Ectodermal cell (in vitro differentiated cells): ENCODE measurements at regions not wholly inside any gene's neighbourhood (a gene's known extent, or its start where the extent isn't known, plus 50 kb on each side); places are given as distances from the start of the nearest gene placed in this dataset.

Experiments used
- H3K27ac ChIP-seq: 2 replicates; pipeline ENCODE4 v1.7.0; 2013; ENCODE audit warnings: mild to moderate bottlenecking, low read depth, low read length; ENCODE audit not compliant: insufficient read depth, poor library complexity, severe bottlenecking
- H3K27me3 ChIP-seq: 2 replicates; pipeline ENCODE4 v1.7.0; 2013; ENCODE audit warnings: mild to moderate bottlenecking, low read length; ENCODE audit not compliant: insufficient read depth, control insufficient read depth, poor library complexity, severe bottlenecking
- H3K36me3 ChIP-seq: one replicate; pipeline ENCODE4 v1.7.0; 2013; ENCODE audit warnings: low read length; ENCODE audit not compliant: control insufficient read depth, insufficient read depth
- H3K4me1 ChIP-seq: one replicate; pipeline ENCODE4 v1.7.0; 2013; ENCODE audit warnings: low read length; ENCODE audit not compliant: control insufficient read depth, insufficient read depth
- H3K4me3 ChIP-seq: 2 replicates; pipeline ENCODE4 v1.7.0; 2013; ENCODE audit warnings: low read depth, low read length, control low read depth; ENCODE audit not compliant: insufficient read depth
- H3K9me3 ChIP-seq: 2 replicates; pipeline ENCODE4 v1.7.0; 2013; ENCODE audit warnings: mild to moderate bottlenecking, low read length, moderate library complexity; ENCODE audit not compliant: control insufficient read depth
- WGBS, 2 experiments: methylation state at CpG; one replicate each; pipeline ENCODE4 v1.1.7; 2013; ENCODE audit warnings: missing lambda C conversion rate in 2 of 2; 5-methylcytosine and 5-hydroxymethylcytosine counted together

DNA sequence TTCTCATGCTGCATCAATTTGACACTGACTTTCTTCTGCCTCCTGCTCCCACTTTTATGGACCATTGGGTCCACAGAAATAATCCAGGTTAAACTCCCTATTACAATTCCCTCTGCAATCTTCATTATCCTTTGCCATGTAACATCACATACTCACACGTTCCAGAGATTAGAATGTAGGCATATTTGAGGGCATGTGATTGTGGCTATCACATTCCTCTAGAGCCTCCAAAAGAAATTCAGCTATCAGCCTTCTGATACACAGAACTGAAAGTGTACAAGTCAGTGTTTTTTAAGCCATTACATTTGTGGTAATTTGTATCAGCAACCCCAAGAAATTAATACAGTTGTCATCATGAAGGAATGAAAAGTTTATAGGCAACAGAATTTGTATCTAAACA lies 892.4 kb downstream of the RPS29 start:
- Histone ChIP-seq H3K9me3 (no peaks in the 10 kb centered on the region), H3K27me3 (no peaks in the 10 kb centered on the region), H3K36me3 (no peaks in the 10 kb centered on the region), H3K4me3 (no peak overlapping the region), H3K4me1 (no peaks in the 10 kb centered on the region), H3K27ac (no peak overlapping the region)
- WGBS, 2 experiments: 82% methylated on average over 1 of the region's 1 CpG; no CpG with 5 or more reads in 1 of the 2 experiments

DNA sequence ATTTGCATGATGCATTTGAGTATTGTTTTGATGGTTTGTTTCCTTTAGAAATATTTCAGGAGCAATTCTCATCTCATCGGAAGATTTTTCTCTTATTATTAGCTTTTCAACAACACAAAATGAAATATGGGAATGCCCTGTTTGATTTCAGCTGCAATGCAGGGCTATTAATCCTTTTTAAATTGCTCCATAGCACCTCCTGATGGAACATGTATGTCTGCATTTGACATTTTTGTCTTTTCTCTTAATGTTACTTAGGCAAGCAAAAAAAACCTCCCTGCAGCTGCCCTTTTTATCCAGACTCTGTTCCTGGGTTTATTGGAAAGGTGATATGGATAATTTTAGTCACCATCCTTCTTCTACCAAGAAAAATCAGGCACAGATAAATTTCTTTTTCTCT lies 895.8 kb downstream of the RPS29 start:
- no peaks in the 10 kb centered on the region for H3K36me3 ChIP-seq
- H3K9me3 ChIP-seq: no peaks in the 10 kb centered on the region
- WGBS, 2 experiments: 100% methylated on average over 1 of the region's 1 CpG; no CpG with 5 or more reads in 1 of the 2 experiments
- no peak overlapping the region for H3K4me3 ChIP-seq
- H3K27ac ChIP-seq: no peak overlapping the region
- no peaks in the 10 kb centered on the region for H3K27me3 ChIP-seq
- no peaks in the 10 kb centered on the region for H3K4me1 ChIP-seq

- no peaks in the 10 kb centered on the region for H3K36me3 ChIP-seq
- H3K4me3 ChIP-seq: no peak overlapping the region
- H3K27ac ChIP-seq: no peak overlapping the region
- H3K4me1 ChIP-seq: no peaks in the 10 kb centered on the region
- WGBS, 2 experiments: 88 to 96% methylated on average over 2 to 3 of the region's 3 CpGs
- no peaks in the 10 kb centered on the region for H3K27me3 ChIP-seq
- no peaks in the 10 kb centered on the region for H3K9me3 ChIP-seq
Measured at GRCh38 chr14:48686650-48687049, 899.5 kb downstream of the RPS29 start.

- 60 to 77% methylated on average over 2 of the region's 2 CpGs for WGBS, 2 experiments
- Histone ChIP-seq H3K27me3 (no peaks in the 10 kb centered on the region), H3K4me1 (no peaks in the 10 kb centered on the region), H3K27ac (no peak overlapping the region), H3K36me3 (no peaks in the 10 kb centered on the region), H3K9me3 (no peaks in the 10 kb centered on the region), H3K4me3 (no peak overlapping the region)
Measured at GRCh38 chr14:48672506-48672905, 913.7 kb downstream of the RPS29 start.

GRCh38 chr14:48670939-48671338 lies 915.2 kb downstream of the RPS29 start:
- no peak overlapping the region for H3K4me3 ChIP-seq
- H3K27me3 ChIP-seq: no peaks in the 10 kb centered on the region
- no peak overlapping the region for H3K27ac ChIP-seq
- no peaks in the 10 kb centered on the region for H3K9me3 ChIP-seq
- 92 to 93% methylated on average over 4 of the region's 4 CpGs for WGBS, 2 experiments
- H3K36me3 ChIP-seq: no peaks in the 10 kb centered on the region
- no peaks in the 10 kb centered on the region for H3K4me1 ChIP-seq

DNA sequence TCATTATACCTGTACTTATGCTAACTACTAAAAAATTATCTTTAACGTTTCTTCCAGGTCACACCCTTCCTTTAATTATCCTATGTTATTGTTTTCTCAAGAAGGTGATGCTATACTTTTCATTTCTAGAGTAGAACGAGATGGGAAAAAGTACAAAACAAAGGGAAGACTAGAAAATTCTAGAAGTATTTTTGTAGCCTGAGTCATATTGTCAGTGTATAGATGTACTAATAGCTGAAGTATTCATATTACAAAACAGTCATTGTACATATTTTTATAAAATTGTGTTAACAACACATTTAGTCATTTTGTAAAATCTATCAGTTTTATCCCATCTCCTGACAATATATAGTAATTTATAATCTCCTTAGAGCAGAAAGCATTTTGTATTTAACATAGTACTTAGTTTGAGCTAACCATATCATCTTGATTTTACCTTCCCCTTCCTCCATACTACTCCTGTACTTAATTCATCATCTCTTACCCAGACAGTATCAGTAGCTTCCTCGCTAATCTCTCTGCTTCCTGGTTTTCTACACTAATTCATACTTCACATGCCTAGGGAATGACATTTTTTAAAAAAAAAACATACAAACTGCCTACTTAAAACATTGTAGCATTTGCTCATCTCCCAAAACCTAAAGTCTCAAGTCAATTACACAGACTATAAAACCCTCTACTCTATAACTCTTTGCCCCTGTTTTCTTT lies 920.9 kb downstream of the RPS29 start:
- no peaks in the 10 kb centered on the region for H3K27me3 ChIP-seq
- H3K27ac ChIP-seq: no peak overlapping the region
- no peaks in the 10 kb centered on the region for H3K36me3 ChIP-seq
- no peak overlapping the region for H3K4me3 ChIP-seq
- no peaks in the 10 kb centered on the region for H3K9me3 ChIP-seq
- 91 to 97% methylated on average over 1 to 3 of the region's 3 CpGs for WGBS, 2 experiments
- H3K4me1 ChIP-seq: no peaks in the 10 kb centered on the region

DNA sequence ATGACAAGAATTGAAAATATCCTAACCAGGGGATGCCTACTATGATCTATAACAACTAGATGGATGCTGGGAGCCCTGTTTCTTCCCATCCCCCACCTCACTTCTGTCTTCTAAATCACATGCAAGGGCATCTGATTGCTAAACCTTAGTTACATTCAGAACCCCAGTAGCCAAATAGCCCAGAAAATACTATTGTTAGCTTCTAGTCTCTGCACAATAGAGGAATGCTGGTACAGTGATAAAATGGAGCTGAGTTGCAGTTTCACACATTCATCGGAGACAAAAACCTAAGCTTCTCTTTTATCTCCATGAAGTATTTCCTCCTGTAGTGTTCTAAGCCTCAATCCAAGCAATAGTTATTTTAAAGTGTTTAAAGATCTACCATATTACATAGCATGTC lies 942.9 kb downstream of the RPS29 start:
- H3K4me3 ChIP-seq: no peak overlapping the region
- H3K9me3 ChIP-seq: no peaks in the 10 kb centered on the region
- no peaks in the 10 kb centered on the region for H3K27me3 ChIP-seq
- no peaks in the 10 kb centered on the region for H3K4me1 ChIP-seq
- WGBS, 2 experiments: 77 to 80% methylated on average over 1 of the region's 1 CpG
- no peak overlapping the region for H3K27ac ChIP-seq
- H3K36me3 ChIP-seq: no peaks in the 10 kb centered on the region

- no peaks in the 10 kb centered on the region for H3K4me1 ChIP-seq
- no peak overlapping the region for H3K4me3 ChIP-seq
- no peaks in the 10 kb centered on the region for H3K27me3 ChIP-seq
- H3K9me3 ChIP-seq: no peaks in the 10 kb centered on the region
- H3K36me3 ChIP-seq: no peaks in the 10 kb centered on the region
- H3K27ac ChIP-seq: no peak overlapping the region
Measured at GRCh38 chr14:48628870-48629269, 953.5 kb upstream of the MDGA2 start.

DNA sequence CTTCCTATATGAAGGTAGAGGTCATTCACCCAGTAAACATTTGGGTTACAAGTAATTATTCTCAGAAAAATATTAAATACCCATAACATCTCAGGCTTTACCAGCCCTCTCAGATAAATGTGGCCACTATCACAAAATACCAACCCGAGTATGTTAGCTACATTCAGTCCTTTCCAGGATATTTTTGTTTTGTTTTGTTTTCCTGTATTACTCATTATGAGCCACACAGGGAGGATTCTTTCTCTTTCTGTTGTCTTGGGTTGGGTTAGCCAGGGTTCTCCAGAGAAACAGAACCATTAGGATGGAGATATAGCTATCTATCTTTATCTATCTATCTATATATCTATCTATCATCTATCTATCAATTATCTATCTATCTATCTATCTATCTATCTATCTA lies 947.6 kb upstream of the MDGA2 start:
- H3K27ac ChIP-seq: no peak overlapping the region
- H3K4me3 ChIP-seq: no peak overlapping the region
- no peaks in the 10 kb centered on the region for H3K9me3 ChIP-seq
- H3K27me3 ChIP-seq: no peaks in the 10 kb centered on the region
- H3K4me1 ChIP-seq: no peaks in the 10 kb centered on the region
- no peaks in the 10 kb centered on the region for H3K36me3 ChIP-seq
- WGBS, 2 experiments: 92% methylated on average over 1 of the region's 1 CpG; no CpG with 5 or more reads in 1 of the 2 experiments

DNA sequence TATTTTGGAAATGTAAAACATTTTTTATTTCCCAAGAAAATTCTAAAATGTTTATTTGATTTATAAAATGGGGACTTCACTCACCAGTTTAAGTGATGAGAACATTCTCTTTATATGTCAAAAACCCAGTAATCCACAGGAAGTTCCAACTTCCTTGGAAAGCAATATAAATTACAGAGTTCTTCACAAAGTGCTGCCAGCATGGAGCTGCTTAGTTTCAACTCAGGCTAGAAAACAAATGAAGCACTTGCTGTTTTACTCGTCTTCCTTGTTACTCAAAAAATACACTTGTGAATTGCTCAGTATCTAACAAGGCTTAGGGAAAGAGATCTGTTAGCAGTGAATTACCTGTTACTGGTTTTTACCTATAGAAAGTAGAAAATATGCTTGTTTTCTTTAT lies 942.7 kb upstream of the MDGA2 start:
- no peak overlapping the region for H3K27ac ChIP-seq
- no peak overlapping the region for H3K4me3 ChIP-seq
- H3K4me1 ChIP-seq: no peaks in the 10 kb centered on the region
- H3K36me3 ChIP-seq: no peaks in the 10 kb centered on the region
- H3K27me3 ChIP-seq: no peaks in the 10 kb centered on the region
- H3K9me3 ChIP-seq: no peaks in the 10 kb centered on the region
- 75 to 80% methylated on average over 1 of the region's 1 CpG for WGBS, 2 experiments

DNA sequence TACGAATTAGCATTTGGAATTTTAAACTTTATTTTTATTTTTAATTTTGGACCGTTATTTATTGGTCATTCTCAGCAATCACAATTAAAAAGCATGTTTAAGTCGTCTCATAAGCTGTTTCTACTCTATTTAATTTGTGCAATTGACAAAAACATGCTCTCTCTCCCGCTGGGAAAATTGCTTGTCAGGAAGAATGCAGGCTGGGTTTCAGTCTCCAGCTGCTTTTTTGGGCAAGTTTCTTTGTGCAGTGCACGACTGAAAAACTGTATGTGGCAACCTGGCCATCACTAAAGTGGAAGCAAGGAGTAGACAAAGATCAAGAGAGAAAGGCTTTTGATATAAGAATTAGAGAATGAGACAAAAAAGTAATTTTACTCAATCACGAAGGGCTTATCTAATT lies 941.5 kb upstream of the MDGA2 start:
- Histone ChIP-seq H3K4me3 (no peak overlapping the region), H3K27me3 (no peaks in the 10 kb centered on the region), H3K9me3 (no peaks in the 10 kb centered on the region), H3K4me1 (no peaks in the 10 kb centered on the region), H3K36me3 (no peaks in the 10 kb centered on the region), H3K27ac (peak overlapping the region; percentile 55)
- WGBS, 2 experiments: 74 to 83% methylated on average over 6 of the region's 6 CpGs
